BJ (cell line): ENCODE measurements at regions not wholly inside any gene's neighbourhood (a gene's known extent, or its start where the extent isn't known, plus 50 kb on each side); places are given as distances from the start of the nearest gene placed in this dataset.

Experiments
- CTCF ChIA-PET: fragments of 350-600 bp; formaldehyde crosslinking; extraction: SDS; loops from one replicate; lab custom pipeline; 2021; ENCODE audit warnings: antibody characterized with exemption, inconsistent platforms; lab: Yijun Ruan, JAX
- POLR2A ChIA-PET: fragments of 300-600 bp; sonication (Branson Sonifier 250); formaldehyde crosslinking; extraction: SDS; loops from one replicate; lab custom pipeline; 2021; ENCODE audit warnings: antibody characterized with exemption; lab: Charles Lee
- DNase-seq: peaks from one replicate; pipeline ENCODE4 v3.0.0-alpha.2; 2011; ENCODE audit warnings: low read depth
- H3K27me3 ChIP-seq: 2 replicates; pipeline ENCODE4 v1.6.0; 2011; ENCODE audit warnings: low read length; ENCODE audit not compliant: control insufficient read depth, insufficient read depth
- H3K36me3 ChIP-seq: 2 replicates; pipeline ENCODE4 v1.5.1; 2011; ENCODE audit warnings: low read length; ENCODE audit not compliant: control insufficient read depth, insufficient read depth
- H3K4me3 ChIP-seq: 2 replicates; pipeline ENCODE4 v1.5.1; 2011; ENCODE audit warnings: low read depth, mild to moderate bottlenecking, control low read depth, low read length
- CTCF ChIP-seq: IDR thresholded peaks from 2 replicates; pipeline ENCODE4 v1.5.1; 2011; ENCODE audit warnings: low read depth, mild to moderate bottlenecking, control low read depth, inconsistent platforms, low read length, moderate library complexity; ENCODE audit not compliant: insufficient read depth

DNA sequence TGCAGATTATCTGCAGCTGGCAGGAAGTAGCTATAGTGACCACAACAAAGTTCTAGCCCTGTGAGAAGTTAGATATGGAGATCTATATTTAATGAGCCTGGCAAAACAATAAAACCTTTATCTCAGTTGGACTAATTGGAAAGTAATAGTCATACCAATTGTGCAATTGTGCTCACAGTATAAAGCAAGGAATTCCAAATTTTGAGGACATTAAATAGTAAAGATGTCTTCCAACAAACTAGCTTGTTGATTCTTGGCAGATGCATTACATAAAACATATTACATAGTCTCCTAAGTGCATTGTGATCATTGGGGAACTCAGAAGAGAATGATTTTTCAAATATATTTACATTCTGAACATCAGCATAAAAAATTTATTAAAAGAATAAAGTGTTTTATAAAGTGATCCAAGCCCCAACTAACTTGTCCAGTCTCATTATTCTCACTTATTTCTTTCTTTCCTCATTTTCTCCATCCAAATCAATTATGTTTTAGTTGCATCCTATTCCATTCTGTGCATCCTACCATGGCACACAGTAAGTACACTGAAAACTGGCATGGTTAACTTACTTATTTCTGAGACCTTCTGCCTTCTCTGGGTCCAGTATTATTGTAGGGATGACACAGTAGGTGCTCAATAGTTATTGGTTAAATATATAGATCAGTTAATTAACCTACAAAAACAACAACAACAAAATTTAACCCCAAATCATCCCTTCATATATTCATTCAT lies 977.2 kb upstream of the NUDT12 start:
- H3K36me3 ChIP-seq = no peaks in the 10 kb centered on the region
- no peak for DNase-seq
- POLR2A ChIA-PET = no interaction called here
- CTCF ChIA-PET = no interaction called here
- no peak for TF ChIP-seq CTCF
- H3K4me3 ChIP-seq = no peak overlapping the region
- no peaks in the 10 kb centered on the region for H3K27me3 ChIP-seq

DNA sequence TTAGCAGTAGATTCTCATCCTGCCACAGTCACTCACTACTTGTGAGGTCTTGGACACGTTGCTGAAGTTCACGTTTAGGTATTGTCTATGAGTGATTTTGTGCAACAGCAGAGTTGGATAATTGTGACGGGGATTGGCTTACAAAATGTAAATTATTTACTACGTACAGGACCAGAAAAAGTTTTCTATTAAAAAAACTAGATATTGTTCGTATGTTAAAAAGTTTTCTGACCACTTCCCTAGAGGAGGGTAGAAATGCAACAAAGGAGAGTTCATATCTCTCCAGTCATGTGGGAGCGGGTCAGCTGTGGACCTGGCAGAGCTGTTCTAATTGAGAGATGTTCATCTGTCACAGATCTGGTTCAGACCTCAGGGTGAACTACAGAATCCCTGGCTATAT lies 976.1 kb upstream of the NUDT12 start:
- DNase-seq = no peak
- TF ChIP-seq CTCF = no peak
- Histone ChIP-seq H3K4me3 (no peak overlapping the region), H3K27me3 (no peaks in the 10 kb centered on the region), H3K36me3 (no peaks in the 10 kb centered on the region)
- CTCF ChIA-PET = no interaction called here
- POLR2A ChIA-PET = no interaction called here

DNA sequence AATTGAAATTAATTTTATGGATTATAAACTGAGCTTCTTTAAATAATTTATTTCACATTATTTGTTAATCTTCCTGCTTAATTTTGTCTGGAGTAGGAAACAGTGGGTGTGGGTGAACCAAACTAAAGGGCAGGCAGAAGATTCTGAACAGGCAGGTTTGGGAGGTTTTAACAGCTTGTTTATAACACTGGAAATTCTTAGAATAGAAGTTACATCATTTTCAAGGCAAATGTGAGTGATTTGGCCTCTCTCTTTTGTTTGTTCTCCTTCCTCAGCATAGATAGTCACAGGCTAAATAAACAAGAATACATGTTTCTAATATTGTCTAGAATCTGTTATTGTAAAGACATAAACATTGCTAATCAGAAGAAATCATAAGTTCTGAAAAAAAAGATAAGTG lies 970.9 kb upstream of the NUDT12 start:
- DNase-seq = no peak
- H3K36me3 ChIP-seq = no peaks in the 10 kb centered on the region
- CTCF ChIA-PET = no interaction called here
- no peak overlapping the region for H3K4me3 ChIP-seq
- POLR2A ChIA-PET = no interaction called here
- TF ChIP-seq CTCF = no peak
- no peaks in the 10 kb centered on the region for H3K27me3 ChIP-seq

- no peak overlapping the region for H3K4me3 ChIP-seq
- CTCF ChIA-PET = no interaction called here
- DNase-seq = no peak
- no peaks in the 10 kb centered on the region for H3K27me3 ChIP-seq
- no peaks in the 10 kb centered on the region for H3K36me3 ChIP-seq
- POLR2A ChIA-PET = no interaction called here
- TF ChIP-seq CTCF = no peak
Observed at GRCh38 chr5:104526866-104527265, 964.3 kb upstream of the NUDT12 start.

- POLR2A ChIA-PET = no interaction called here
- no peaks in the 10 kb centered on the region for H3K27me3 ChIP-seq
- no peaks in the 10 kb centered on the region for H3K36me3 ChIP-seq
- H3K4me3 ChIP-seq = no peak overlapping the region
- no peak for TF ChIP-seq CTCF
- no peak for DNase-seq
- CTCF ChIA-PET = no interaction called here
Observed at GRCh38 chr5:104513640-104514072, 951.1 kb upstream of the NUDT12 start.
